ENCODE measurements at regions not wholly inside any gene's neighbourhood (a gene's known extent, or its start where the extent isn't known, plus 50 kb on each side); places are given as distances from the start of the nearest gene placed in this dataset.
"Not testable (repeated sequence)": the region's sequence is repeated elsewhere in the genome, so short reads cannot be mapped to it uniquely, and the experiment has no call there.

DNA sequence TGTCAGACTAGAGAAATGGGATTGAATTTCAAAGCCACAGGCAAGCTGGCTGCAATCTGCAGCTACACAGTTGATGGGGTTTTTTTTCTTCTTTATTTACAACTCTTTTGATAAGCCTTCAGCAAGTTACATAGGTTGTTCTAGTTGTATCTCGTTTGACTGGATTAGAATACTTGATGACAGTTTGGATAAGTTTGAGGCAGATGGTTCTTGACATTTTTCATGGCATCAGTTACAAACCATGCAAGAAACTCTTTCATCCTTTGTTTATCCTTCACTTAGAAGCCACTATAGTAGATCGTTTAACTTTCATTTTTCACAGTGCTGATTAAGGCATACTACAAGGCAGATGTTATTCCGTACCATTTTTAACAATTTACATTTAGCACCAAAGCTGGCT lies 238.9 kb downstream of the TOX3 start:
- Histone ChIP-seq H3K9me3 (ENCODE audit: control insufficient read depth in 2 of 3, insufficient read depth in 1 of 3, low read length in 3 of 3) (no peaks in the 10 kb centered on the region), H3K27ac (ENCODE audit: low read depth in 2 of 2, low read length in 2 of 2) (no peak overlapping the region), H3K4me1 (ENCODE audit: control insufficient read depth in 2 of 3, insufficient read depth in 2 of 3, low read depth in 1 of 3, low read length in 3 of 3) (no peaks in the 10 kb centered on the region), H3K36me3 (ENCODE audit: control insufficient read depth in 2 of 3, insufficient read depth in 3 of 3, low read length in 3 of 3) (no peaks in the 10 kb centered on the region), H3K9ac (ENCODE audit: low read length in 3 of 3) (no peak overlapping the region), H3K27me3 (ENCODE audit: control insufficient read depth, insufficient read depth, low read length) (no peaks in the 10 kb centered on the region), H3K4me3 (ENCODE audit: low read length in 3 of 3) (no peak overlapping the region)
- peak in 2 of 5 donors; percentile 7 to 12 for DNase-seq
- TF ChIP-seq, protein P1, sequence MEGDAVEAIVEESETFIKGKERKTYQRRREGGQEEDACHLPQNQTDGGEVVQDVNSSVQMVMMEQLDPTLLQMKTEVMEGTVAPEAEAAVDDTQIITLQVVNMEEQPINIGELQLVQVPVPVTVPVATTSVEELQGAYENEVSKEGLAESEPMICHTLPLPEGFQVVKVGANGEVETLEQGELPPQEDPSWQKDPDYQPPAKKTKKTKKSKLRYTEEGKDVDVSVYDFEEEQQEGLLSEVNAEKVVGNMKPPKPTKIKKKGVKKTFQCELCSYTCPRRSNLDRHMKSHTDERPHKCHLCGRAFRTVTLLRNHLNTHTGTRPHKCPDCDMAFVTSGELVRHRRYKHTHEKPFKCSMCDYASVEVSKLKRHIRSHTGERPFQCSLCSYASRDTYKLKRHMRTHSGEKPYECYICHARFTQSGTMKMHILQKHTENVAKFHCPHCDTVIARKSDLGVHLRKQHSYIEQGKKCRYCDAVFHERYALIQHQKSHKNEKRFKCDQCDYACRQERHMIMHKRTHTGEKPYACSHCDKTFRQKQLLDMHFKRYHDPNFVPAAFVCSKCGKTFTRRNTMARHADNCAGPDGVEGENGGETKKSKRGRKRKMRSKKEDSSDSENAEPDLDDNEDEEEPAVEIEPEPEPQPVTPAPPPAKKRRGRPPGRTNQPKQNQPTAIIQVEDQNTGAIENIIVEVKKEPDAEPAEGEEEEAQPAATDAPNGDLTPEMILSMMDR (IDR thresholded peaks at IDR 0.05; ENCODE audit: borderline replicate concordance, extremely low read depth, insufficient read depth) = no peak
- no peak for FAIRE-seq
- intact Hi-C loops (cut with DNase I) = no loop called here

DNA sequence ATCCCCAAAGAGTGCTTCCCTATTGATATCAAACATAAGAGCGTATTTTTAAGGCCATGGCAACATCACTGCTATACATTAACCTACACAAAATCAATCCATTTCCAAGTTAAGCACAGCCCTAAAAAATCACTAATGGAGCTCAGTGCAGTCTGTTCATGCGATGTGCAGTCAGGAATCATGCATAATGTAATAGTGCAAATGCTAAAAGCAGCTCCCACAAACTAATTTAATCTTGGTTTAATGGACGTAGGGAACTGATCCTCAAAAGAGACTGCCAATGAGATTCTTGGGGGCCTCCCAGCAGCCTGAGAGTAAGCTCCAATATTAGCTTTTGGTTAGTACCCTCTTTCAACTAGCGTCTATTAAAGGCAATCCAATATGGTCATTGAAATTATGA lies 245.9 kb downstream of the TOX3 start:
- Histone ChIP-seq H3K9ac (ENCODE audit: low read length in 3 of 3) (no peak overlapping the region), H3K4me1 (ENCODE audit: control insufficient read depth in 2 of 3, insufficient read depth in 2 of 3, low read depth in 1 of 3, low read length in 3 of 3) (peaks cover 0 to 1% (median 0%) of the 10 kb centered on the region in 3 donors), H3K36me3 (ENCODE audit: control insufficient read depth in 2 of 3, insufficient read depth in 3 of 3, low read length in 3 of 3) (no peaks in the 10 kb centered on the region), H3K27ac (ENCODE audit: low read depth in 2 of 2, low read length in 2 of 2) (no peak overlapping the region), H3K4me3 (ENCODE audit: low read length in 3 of 3) (no peak overlapping the region), H3K27me3 (ENCODE audit: control insufficient read depth, insufficient read depth, low read length) (no peaks in the 10 kb centered on the region), H3K9me3 (ENCODE audit: control insufficient read depth in 2 of 3, insufficient read depth in 1 of 3, low read length in 3 of 3) (peaks cover 0 to 5% (median 0%) of the 10 kb centered on the region in 3 donors)
- DNase-seq (no peak), FAIRE-seq (no peak)
- intact Hi-C loops (cut with DNase I) = no loop called here
- TF ChIP-seq, protein P1 (IDR thresholded peaks at IDR 0.05; ENCODE audit: borderline replicate concordance, extremely low read depth, insufficient read depth) = no peak

DNA sequence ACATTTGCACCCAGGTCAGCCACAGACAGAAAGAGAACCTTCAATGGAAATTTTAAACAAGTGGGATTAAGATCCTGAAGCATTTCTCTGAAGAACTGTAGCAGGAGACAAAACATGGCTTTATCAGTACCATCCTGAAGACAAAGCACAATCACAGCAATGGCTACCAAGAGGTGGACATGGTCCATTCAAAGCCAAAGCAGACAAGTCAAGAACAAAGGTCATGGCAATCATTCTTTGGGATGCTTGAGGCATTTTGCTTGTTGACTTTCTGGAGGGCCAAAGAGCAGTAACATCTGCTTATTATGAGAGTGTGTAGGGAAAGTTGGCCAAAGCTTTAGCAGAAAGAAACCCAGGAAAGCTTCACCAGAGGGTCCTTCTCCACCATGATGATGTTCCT lies 248.2 kb downstream of the TOX3 start:
- TF ChIP-seq, protein P1 (IDR thresholded peaks at IDR 0.05; ENCODE audit: borderline replicate concordance, extremely low read depth, insufficient read depth) = no peak
- intact Hi-C loops (cut with DNase I) = no loop called here
- H3K9me3 ChIP-seq (ENCODE audit: control insufficient read depth in 2 of 3, insufficient read depth in 1 of 3, low read length in 3 of 3) = peaks cover 0 to 5% (median 0%) of the 10 kb centered on the region in 3 donors
- H3K9ac ChIP-seq (ENCODE audit: low read length in 3 of 3) = no peak overlapping the region
- no peak overlapping the region for H3K27ac ChIP-seq (ENCODE audit: low read depth in 2 of 2, low read length in 2 of 2)
- H3K4me1 ChIP-seq (ENCODE audit: control insufficient read depth in 2 of 3, insufficient read depth in 2 of 3, low read depth in 1 of 3, low read length in 3 of 3) = peaks cover 0 to 2% (median 0%) of the 10 kb centered on the region in 3 donors
- DNase-seq (no peak), FAIRE-seq (no peak)
- no peaks in the 10 kb centered on the region for H3K36me3 ChIP-seq (ENCODE audit: control insufficient read depth in 2 of 3, insufficient read depth in 3 of 3, low read length in 3 of 3)
- no peak overlapping the region for H3K4me3 ChIP-seq (ENCODE audit: low read length in 3 of 3)
- H3K27me3 ChIP-seq (ENCODE audit: control insufficient read depth, insufficient read depth, low read length) = no peaks in the 10 kb centered on the region

DNA sequence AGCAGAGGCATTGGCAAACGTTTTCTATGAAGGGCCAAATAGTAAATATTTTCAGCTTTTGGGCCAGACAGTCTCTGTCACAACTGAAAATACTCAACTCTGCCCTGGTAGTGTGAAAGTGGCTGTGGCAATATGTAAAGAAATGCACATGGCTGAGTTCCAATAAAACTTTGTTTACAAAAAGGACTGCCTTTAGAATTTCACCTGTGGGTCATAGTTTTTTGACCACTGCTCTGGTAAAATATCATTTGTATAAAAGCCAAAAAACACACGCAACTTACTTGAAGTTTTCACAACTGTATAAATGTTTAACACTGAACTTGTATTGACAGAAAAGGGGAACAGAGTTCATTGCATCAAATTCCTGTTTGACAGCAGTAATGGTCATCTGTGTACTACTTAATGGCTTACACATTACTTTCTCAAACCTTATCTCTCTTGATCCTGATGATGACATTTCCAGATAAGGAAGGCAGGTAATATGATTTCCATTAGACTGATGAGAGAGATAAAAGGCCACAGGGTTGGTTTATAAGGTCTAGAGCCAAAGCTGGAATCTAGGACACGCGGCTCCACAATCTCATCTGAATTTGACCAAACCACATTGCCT lies 250.1 kb downstream of the TOX3 start:
- intact Hi-C loops (cut with DNase I); H3K4me1 ChIP-seq (ENCODE audit: control insufficient read depth in 2 of 3, insufficient read depth in 2 of 3, low read depth in 1 of 3, low read length in 3 of 3); H3K36me3 ChIP-seq (ENCODE audit: control insufficient read depth in 2 of 3, insufficient read depth in 3 of 3, low read length in 3 of 3); H3K9me3 ChIP-seq (ENCODE audit: control insufficient read depth in 2 of 3, insufficient read depth in 1 of 3, low read length in 3 of 3); H3K27ac ChIP-seq (ENCODE audit: low read depth in 2 of 2, low read length in 2 of 2); H3K4me3 ChIP-seq (ENCODE audit: low read length in 3 of 3); H3K9ac ChIP-seq (ENCODE audit: low read length in 3 of 3); FAIRE-seq; H3K27me3 ChIP-seq (ENCODE audit: control insufficient read depth, insufficient read depth, low read length); DNase-seq: not testable (repeated sequence)
